ENCODE measurements at regions not wholly inside any gene's neighbourhood (a gene's known extent, or its start where the extent isn't known, plus 50 kb on each side); places are given as distances from the start of the nearest gene placed in this dataset.

DNA sequence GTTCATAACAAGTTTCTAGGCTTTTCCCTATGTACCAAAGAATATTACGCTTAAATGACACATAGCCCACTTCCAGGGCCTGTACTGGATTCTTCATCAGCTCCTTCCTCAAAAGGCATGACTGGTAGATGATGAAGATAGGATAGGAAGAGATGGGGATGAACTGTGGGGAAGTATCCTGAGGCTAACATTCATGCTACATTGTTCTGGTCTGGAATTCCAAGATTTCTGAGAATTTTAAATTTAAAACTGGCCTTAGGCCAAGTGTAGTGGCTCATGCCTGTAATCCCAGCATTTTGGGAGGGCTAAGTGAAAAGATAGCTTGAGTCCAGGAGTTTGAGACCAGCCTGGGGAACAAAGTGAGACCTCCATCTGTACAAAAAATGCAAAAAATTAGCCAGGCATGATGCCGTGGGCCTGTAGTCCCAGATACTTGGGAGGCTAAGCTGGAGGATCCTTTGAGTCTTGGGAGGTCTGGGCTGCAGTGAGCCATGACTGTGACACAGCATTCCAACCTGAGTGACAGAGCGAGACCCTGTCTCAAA, 160.1 kb upstream of the PLAAT1 start (continued):
- TF ChIP-seq BRCA1 (IDR thresholded peaks at IDR 0.05; ENCODE audit: low read depth, low read length) (no peak), RXRA (IDR thresholded peaks at IDR 0.05; ENCODE audit: insufficient read depth, low read depth, low read length) (no peak), EGR1 (IDR thresholded peaks at IDR 0.05; ENCODE audit: borderline replicate concordance, low read depth, low read length) (no peak)
